GM06990 (cell line): ENCODE measurements at regions not wholly inside any gene's neighbourhood (a gene's known extent, or its start where the extent isn't known, plus 50 kb on each side); places are given as distances from the start of the nearest gene placed in this dataset.

Experiments used
- DNase-seq: peaks from one replicate; pipeline ENCODE4 v3.0.0-alpha.2; 2011; ENCODE audit not compliant: insufficient read length; ENCODE audit errors: extremely low read depth
- H3K27me3 ChIP-seq: replicated peaks from 2 replicates; pipeline ENCODE4 v1.6.0; 2011; ENCODE audit warnings: low read length; ENCODE audit not compliant: control insufficient read depth, insufficient read depth
- H3K36me3 ChIP-seq: 2 replicates; pipeline ENCODE4 v1.5.1; 2011; ENCODE audit warnings: low read length; ENCODE audit not compliant: control insufficient read depth, insufficient read depth
- H3K4me3 ChIP-seq: replicated peaks from 2 replicates; pipeline ENCODE4 v1.5.1; 2011; ENCODE audit warnings: low read depth, mild to moderate bottlenecking, control low read depth, low read length
- CTCF ChIP-seq: IDR thresholded peaks from 2 replicates; pipeline ENCODE4 v1.5.1; 2011; ENCODE audit warnings: low read length, control low read depth, mild to moderate bottlenecking, inconsistent platforms; ENCODE audit not compliant: insufficient read depth, poor library complexity, severe bottlenecking

DNA sequence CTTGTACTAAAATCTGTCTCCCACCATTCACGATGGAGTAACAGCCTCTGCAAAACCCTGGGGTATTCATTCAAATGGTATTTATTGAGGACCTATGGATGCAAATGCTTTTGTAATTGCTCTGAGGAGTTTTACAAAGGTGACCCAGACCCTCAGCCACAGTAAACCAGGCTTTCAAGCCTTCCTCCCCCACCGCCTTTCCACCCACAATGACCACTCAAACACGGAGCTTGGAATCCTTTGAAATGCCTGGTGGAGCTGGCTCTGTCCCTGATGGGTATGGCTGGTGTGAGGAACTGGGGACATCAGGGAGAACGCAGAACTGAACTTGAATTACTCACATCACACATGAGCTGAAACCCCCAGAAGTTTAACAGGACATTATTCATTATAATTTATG lies 246.4 kb downstream of the CDH26 start:
- Histone ChIP-seq H3K36me3 (no peaks in the 10 kb centered on the region), H3K4me3 (no peak overlapping the region), H3K27me3 (no peaks in the 10 kb centered on the region)
- no peak for TF ChIP-seq CTCF
- DNase-seq: no peak

- Histone ChIP-seq H3K27me3 (no peaks in the 10 kb centered on the region), H3K36me3 (no peaks in the 10 kb centered on the region), H3K4me3 (no peak overlapping the region)
- DNase-seq: no peak
- TF ChIP-seq CTCF: peak; percentile 23
These were observed 248.0 kb downstream of the CDH26 start for GRCh38 chr20:60206259-60206658.

- DNase-seq: no peak
- Histone ChIP-seq H3K4me3 (no peak overlapping the region), H3K27me3 (no peaks in the 10 kb centered on the region), H3K36me3 (no peaks in the 10 kb centered on the region)
- TF ChIP-seq CTCF: no peak
These were observed 250.8 kb downstream of the CDH26 start for GRCh38 chr20:60209048-60209447.

GRCh38 chr20:60210779-60211617 lies 252.8 kb downstream of the CDH26 start:
- no peaks in the 10 kb centered on the region for H3K36me3 ChIP-seq
- DNase-seq: peak; percentile 25
- H3K27me3 ChIP-seq: no peaks in the 10 kb centered on the region
- peak; percentile 67 for TF ChIP-seq CTCF
- no peak overlapping the region for H3K4me3 ChIP-seq

- no peak overlapping the region for H3K4me3 ChIP-seq
- DNase-seq: no peak
- H3K36me3 ChIP-seq: no peaks in the 10 kb centered on the region
- TF ChIP-seq CTCF: no peak
- no peaks in the 10 kb centered on the region for H3K27me3 ChIP-seq
These were observed 253.6 kb downstream of the CDH26 start for GRCh38 chr20:60211618-60212463.
